Urinary bladder (tissue), 3 donors: ENCODE measurements at regions not wholly inside any gene's neighbourhood (a gene's known extent, or its start where the extent isn't known, plus 50 kb on each side); places are given as distances from the start of the nearest gene placed in this dataset.
A peak's percentile ranks its signal among the peaks of the same experiment; 100 is the strongest.

ENCODE experiments used
- DNase-seq: peaks from one replicate; pipeline ENCODE4 v3.0.0-alpha.2; 2015; ENCODE audit errors: extremely low spot score
- H3K27ac ChIP-seq: one replicate; pipeline ENCODE4 v1.5.1; 2013; ENCODE audit warnings: low read depth, mild to moderate bottlenecking, moderate library complexity
- H3K36me3 ChIP-seq: one replicate; pipeline ENCODE4 v1.6.1; 2013; ENCODE audit warnings: mild to moderate bottlenecking, moderate library complexity; ENCODE audit not compliant: insufficient read depth
- H3K4me1 ChIP-seq: one replicate; pipeline ENCODE4 v1.6.1; 2013; ENCODE audit warnings: mild to moderate bottlenecking, moderate library complexity; ENCODE audit not compliant: insufficient read depth
- H3K4me3 ChIP-seq: one replicate; pipeline ENCODE4 v1.5.1; 2013; ENCODE audit warnings: low read depth, low read length
- WGBS: extraction: QIAGEN DNeasy Blood & Tissue Kit; methylation state at CpG from one replicate; pipeline ENCODE4 v1.1.7; 2013; 5-methylcytosine and 5-hydroxymethylcytosine counted together
- donor health status: healthy with polysubstance abuse.
- donor health status: healthy.

GRCh38 chr15:101124731-101125451 is 127.0 kb downstream of the CHSY1 start:
- no peaks in the 10 kb centered on the region for H3K36me3 ChIP-seq
- WGBS: 78% methylated on average over 10 of the region's 10 CpGs
- no peak overlapping the region for H3K27ac ChIP-seq
- no peaks in the 10 kb centered on the region for H3K4me1 ChIP-seq
- H3K4me3 ChIP-seq: no peak overlapping the region
- DNase-seq: no peak

GRCh38 chr15:101123222-101123910 is 128.5 kb downstream of the CHSY1 start:
- no peak overlapping the region for H3K27ac ChIP-seq
- H3K4me3 ChIP-seq: no peak overlapping the region
- no peaks in the 10 kb centered on the region for H3K4me1 ChIP-seq
- DNase-seq: no peak
- WGBS: 96% methylated on average over 6 of the region's 6 CpGs
- H3K36me3 ChIP-seq: no peaks in the 10 kb centered on the region

- DNase-seq: no peak
These were observed 129.0 kb downstream of the CHSY1 start for GRCh38 chr15:101122806-101123205.

GRCh38 chr15:101122266-101122665 is 129.6 kb downstream of the CHSY1 start:
- H3K27ac ChIP-seq: no peak overlapping the region
- H3K36me3 ChIP-seq: no peaks in the 10 kb centered on the region
- no peak overlapping the region for H3K4me3 ChIP-seq
- no peaks in the 10 kb centered on the region for H3K4me1 ChIP-seq
- no peak for DNase-seq
- WGBS: 77% methylated on average over 11 of the region's 11 CpGs

More at GRCh38 chr15:101122806-101123205, 129.0 kb downstream of the CHSY1 start:
- Histone ChIP-seq H3K4me1 (no peaks in the 10 kb centered on the region), H3K27ac (no peak overlapping the region), H3K4me3 (no peak overlapping the region), H3K36me3 (no peaks in the 10 kb centered on the region)
- 95% methylated on average over 8 of the region's 8 CpGs for WGBS

- Histone ChIP-seq H3K4me3 (no peak overlapping the region), H3K27ac (peak overlapping the region; percentile 23), H3K4me1 (no peaks in the 10 kb centered on the region), H3K36me3 (no peaks in the 10 kb centered on the region)
- DNase-seq: no peak
- WGBS: 12% methylated on average over 26 of the region's 26 CpGs
These were observed 130.2 kb downstream of the CHSY1 start for GRCh38 chr15:101121511-101122090.

GRCh38 chr15:101120987-101121386 is 130.9 kb downstream of the CHSY1 start:
- H3K4me3 ChIP-seq: no peak overlapping the region
- no peaks in the 10 kb centered on the region for H3K4me1 ChIP-seq
- no peaks in the 10 kb centered on the region for H3K36me3 ChIP-seq
- WGBS: 75% methylated on average over 19 of the region's 19 CpGs
- no peak overlapping the region for H3K27ac ChIP-seq
- DNase-seq: no peak

GRCh38 chr15:101120473-101120872 is 131.4 kb downstream of the CHSY1 start:
- no peaks in the 10 kb centered on the region for H3K4me1 ChIP-seq
- no peak overlapping the region for H3K27ac ChIP-seq
- 85% methylated on average over 6 of the region's 6 CpGs for WGBS

More at GRCh38 chr15:101120473-101120872, 131.4 kb downstream of the CHSY1 start:
- Histone ChIP-seq H3K36me3 (no peaks in the 10 kb centered on the region), H3K4me3 (no peak overlapping the region)
- DNase-seq: no peak
